Duodenal mucosa (tissue), 2 donors: ENCODE measurements at regions not wholly inside any gene's neighbourhood (a gene's known extent, or its start where the extent isn't known, plus 50 kb on each side); places are given as distances from the start of the nearest gene placed in this dataset.

Experiments
- H3K27ac ChIP-seq: one replicate; pipeline ENCODE4 v1.7.0; 2013; ENCODE audit warnings: low read depth, low read length
- H3K27me3 ChIP-seq, 2 donors: one replicate each; pipeline ENCODE4 v1.7.0; 2013; ENCODE audit warnings: low read length in 2 of 2, control low read depth in 1 of 2; ENCODE audit not compliant: insufficient read depth in 2 of 2, control insufficient read depth in 1 of 2
- H3K36me3 ChIP-seq, 2 donors: one replicate each; pipeline ENCODE4 v1.7.0; 2013; ENCODE audit warnings: low read length in 2 of 2, control low read depth in 1 of 2; ENCODE audit not compliant: insufficient read depth in 2 of 2, control insufficient read depth in 1 of 2
- H3K4me1 ChIP-seq, 2 donors: one replicate each; pipeline ENCODE4 v1.7.0; 2013; ENCODE audit warnings: low read length in 2 of 2, control low read depth in 1 of 2; ENCODE audit not compliant: insufficient read depth in 2 of 2, control insufficient read depth in 1 of 2
- H3K4me3 ChIP-seq, 2 donors: one replicate each; pipeline ENCODE4 v1.7.0; 2013; ENCODE audit warnings: low read length in 2 of 2, low read depth in 1 of 2
- H3K9ac ChIP-seq, 2 donors: one replicate each; pipeline ENCODE4 v1.7.0; 2013; ENCODE audit warnings: low read length in 2 of 2, low read depth in 1 of 2
- H3K9me3 ChIP-seq, 2 donors: one replicate each; pipeline ENCODE4 v1.7.0; 2013; ENCODE audit warnings: low read length in 2 of 2, control low read depth in 1 of 2; ENCODE audit not compliant: control insufficient read depth in 1 of 2

DNA sequence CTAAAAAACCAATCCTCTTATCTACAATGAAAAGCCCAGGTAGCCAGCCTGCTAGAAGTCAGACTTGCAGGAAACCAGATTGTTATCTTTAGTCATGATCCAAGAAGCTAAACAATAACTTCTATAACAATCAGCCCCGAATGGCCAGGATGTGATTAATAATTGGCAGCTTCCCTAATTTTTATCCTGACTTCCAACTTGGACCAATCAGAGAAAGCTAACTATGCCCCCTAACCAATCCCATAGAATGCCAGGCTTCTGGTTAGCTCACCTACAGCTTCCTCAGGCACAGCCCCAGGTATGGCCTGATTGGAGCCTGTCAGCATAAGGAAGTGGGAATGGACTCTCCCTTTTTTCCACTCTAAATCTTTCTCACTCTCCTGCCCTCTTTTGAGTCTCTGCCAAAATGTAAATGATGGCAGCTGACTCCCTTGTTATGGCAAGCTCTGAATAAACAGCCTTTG lies 394.9 kb downstream of the DLEU7 start:
- Histone ChIP-seq H3K4me1 (no peaks in the 10 kb centered on the region), H3K4me3 (no peak overlapping the region), H3K36me3 (no peaks in the 10 kb centered on the region), H3K9me3 (no peaks in the 10 kb centered on the region), H3K9ac (no peak overlapping the region), H3K27ac (no peak overlapping the region), H3K27me3 (no peaks in the 10 kb centered on the region)

DNA sequence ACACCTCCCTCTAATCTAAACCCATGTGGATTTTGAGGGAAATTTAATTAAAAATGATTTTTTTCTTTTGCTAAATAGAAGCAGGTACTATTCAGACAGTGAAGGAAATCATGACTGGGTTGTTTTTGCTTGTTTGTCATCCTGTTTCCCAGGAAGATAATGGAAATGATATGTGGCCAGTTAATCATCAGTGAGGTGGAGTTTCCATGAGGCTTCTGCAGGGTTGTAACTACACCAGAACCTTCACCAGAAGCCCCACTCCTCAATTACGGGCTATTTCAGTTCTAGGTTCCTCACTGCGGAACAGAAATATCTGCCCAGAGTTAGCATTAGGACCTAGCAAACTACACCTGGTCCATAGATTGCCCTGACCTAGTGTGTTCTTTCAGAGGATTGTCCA lies 394.0 kb downstream of the DLEU7 start:
- H3K27ac ChIP-seq: no peak overlapping the region
- no peak overlapping the region for H3K9ac ChIP-seq
- H3K9me3 ChIP-seq: no peaks in the 10 kb centered on the region
- no peak overlapping the region for H3K4me3 ChIP-seq
- no peaks in the 10 kb centered on the region for H3K36me3 ChIP-seq
- no peaks in the 10 kb centered on the region for H3K27me3 ChIP-seq
- H3K4me1 ChIP-seq: no peaks in the 10 kb centered on the region

DNA sequence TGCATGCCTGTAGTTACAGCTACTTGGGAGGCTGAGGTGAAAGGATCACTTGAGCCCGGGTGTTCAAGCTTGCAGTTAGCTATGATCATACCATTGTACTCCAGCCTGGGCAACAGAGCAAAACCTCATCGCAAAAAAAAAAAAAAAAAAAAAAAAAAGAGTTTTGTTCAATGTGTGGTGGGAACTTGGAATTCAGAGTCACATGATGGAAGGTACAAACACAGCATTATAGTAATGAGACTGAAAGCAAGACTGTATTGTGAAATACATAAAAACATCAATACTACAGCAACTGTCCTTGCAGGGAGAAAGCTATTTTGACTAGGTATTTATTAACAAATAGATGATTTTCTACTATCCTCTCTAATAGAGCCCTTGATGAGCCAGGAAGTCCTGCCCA lies 393.2 kb downstream of the DLEU7 start:
- Histone ChIP-seq H3K4me3 (no peak overlapping the region), H3K9me3 (no peaks in the 10 kb centered on the region), H3K27ac (no peak overlapping the region), H3K9ac (no peak overlapping the region), H3K4me1 (no peaks in the 10 kb centered on the region), H3K36me3 (no peaks in the 10 kb centered on the region), H3K27me3 (no peaks in the 10 kb centered on the region)

DNA sequence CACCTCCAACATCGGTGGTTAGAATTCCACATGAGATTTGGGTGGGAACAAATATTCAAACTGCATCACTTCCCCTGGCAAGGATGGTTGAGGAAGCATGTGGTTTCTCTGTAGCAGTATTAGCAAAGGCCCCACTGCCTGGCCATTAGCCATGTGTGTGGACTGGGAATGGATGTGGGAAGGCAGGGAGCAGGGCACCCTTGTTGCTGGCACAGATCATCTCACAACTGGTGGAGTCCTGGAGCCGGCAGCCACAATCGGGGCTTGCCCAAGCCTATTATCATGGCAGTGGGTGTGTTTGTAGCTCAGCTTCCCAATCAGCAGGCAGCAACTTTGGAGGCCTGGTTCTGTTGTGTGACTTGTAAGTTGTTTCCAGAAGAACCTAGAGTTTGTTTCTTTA lies 391.9 kb downstream of the DLEU7 start:
- no peak overlapping the region for H3K27ac ChIP-seq
- no peaks in the 10 kb centered on the region for H3K4me1 ChIP-seq
- no peak overlapping the region for H3K9ac ChIP-seq
- no peaks in the 10 kb centered on the region for H3K27me3 ChIP-seq
- no peaks in the 10 kb centered on the region for H3K9me3 ChIP-seq
- H3K4me3 ChIP-seq: no peak overlapping the region
- H3K36me3 ChIP-seq: no peaks in the 10 kb centered on the region

DNA sequence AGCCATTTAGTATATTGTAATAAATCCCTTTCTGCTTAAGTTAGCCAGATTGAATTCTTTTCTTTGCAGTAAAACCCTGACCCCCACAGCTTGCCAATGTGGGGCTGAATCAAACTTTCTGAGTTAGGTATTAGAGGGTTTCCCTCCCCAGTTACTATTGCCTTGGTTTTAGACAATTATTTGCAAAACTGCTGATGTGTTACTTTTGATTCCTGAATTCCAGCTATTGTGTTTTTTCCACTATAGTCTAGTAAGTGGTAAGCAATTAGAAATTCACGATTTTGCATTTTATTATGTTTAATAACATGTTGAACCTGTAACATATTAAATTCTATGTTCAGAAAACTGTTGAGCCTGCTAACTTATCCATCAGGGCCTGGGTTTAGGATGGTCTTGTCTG lies 391.5 kb downstream of the DLEU7 start:
- H3K27ac ChIP-seq: no peak overlapping the region
- H3K4me1 ChIP-seq: no peaks in the 10 kb centered on the region
- no peaks in the 10 kb centered on the region for H3K36me3 ChIP-seq
- H3K4me3 ChIP-seq: no peak overlapping the region
- no peaks in the 10 kb centered on the region for H3K27me3 ChIP-seq
- H3K9me3 ChIP-seq: no peaks in the 10 kb centered on the region
- H3K9ac ChIP-seq: no peak overlapping the region

DNA sequence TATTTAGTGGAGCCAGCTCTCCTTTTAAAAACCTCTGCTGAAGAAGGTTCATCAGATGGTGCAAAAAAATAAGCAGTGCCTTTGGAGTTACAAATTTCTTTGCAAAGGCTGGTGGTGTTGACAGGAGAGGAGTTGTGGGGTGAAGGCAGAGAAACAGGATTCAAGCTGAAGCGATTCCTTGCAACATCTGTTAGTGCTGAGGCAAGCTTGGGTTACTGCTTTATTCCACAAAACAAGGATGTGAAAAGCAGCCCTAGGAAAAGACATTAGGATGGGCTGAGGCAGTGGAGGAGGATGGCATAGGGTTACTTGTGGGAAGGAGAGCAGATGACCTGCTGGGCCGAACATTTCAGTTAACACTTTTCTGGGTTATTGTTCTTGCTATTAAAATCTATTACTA lies 390.7 kb downstream of the DLEU7 start:
- H3K27me3 ChIP-seq: no peaks in the 10 kb centered on the region
- no peaks in the 10 kb centered on the region for H3K9me3 ChIP-seq
- no peaks in the 10 kb centered on the region for H3K4me1 ChIP-seq
- no peak overlapping the region for H3K9ac ChIP-seq
- H3K4me3 ChIP-seq: no peak overlapping the region
- H3K36me3 ChIP-seq: no peaks in the 10 kb centered on the region
- H3K27ac ChIP-seq: no peak overlapping the region

DNA sequence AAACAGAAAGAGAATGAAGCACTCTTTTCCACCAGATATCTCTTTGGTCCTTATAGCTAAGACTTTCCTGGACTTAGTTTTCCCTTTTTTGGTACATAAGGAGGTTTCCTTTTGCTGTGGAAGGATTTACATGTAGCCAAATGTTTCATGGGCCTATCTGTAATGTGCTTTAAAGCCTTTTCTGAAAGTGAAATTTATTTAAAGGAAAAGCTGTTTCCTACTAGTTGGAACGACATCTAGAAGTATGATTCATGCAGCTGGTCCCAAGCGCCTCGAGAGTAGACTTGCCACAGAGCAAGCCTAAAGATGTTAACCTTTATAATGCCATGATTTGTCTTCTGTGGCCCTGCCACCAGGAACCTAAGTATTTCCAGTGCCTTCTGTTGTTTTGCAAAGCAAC lies 390.3 kb downstream of the DLEU7 start:
- H3K9me3 ChIP-seq: no peaks in the 10 kb centered on the region
- H3K4me3 ChIP-seq: no peak overlapping the region
- H3K4me1 ChIP-seq: no peaks in the 10 kb centered on the region
- H3K9ac ChIP-seq: no peak overlapping the region
- no peaks in the 10 kb centered on the region for H3K27me3 ChIP-seq
- H3K27ac ChIP-seq: no peak overlapping the region
- no peaks in the 10 kb centered on the region for H3K36me3 ChIP-seq

DNA sequence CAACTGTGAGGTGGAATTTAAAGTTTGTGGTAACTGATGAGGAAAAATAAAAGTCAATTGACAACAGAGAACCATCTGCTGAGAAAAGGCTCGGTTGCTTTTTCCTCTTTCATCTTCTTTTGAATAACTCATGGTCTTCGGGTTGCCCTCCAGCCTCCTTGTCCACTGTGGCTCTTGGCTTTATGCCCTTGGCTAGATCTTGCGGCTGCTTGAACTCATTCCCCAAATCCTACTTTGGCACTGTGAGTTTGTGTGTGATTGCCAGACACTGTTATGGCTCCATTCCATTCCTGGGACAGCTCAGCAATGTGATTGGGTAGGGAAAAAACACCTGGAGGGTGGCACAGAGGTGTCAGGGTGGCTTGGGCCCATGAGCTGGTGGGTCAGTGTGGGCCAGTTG lies 387.4 kb downstream of the DLEU7 start:
- Histone ChIP-seq H3K27me3 (no peaks in the 10 kb centered on the region), H3K4me3 (no peak overlapping the region), H3K4me1 (no peaks in the 10 kb centered on the region), H3K9me3 (no peaks in the 10 kb centered on the region), H3K36me3 (no peaks in the 10 kb centered on the region), H3K27ac (no peak overlapping the region), H3K9ac (no peak overlapping the region)

DNA sequence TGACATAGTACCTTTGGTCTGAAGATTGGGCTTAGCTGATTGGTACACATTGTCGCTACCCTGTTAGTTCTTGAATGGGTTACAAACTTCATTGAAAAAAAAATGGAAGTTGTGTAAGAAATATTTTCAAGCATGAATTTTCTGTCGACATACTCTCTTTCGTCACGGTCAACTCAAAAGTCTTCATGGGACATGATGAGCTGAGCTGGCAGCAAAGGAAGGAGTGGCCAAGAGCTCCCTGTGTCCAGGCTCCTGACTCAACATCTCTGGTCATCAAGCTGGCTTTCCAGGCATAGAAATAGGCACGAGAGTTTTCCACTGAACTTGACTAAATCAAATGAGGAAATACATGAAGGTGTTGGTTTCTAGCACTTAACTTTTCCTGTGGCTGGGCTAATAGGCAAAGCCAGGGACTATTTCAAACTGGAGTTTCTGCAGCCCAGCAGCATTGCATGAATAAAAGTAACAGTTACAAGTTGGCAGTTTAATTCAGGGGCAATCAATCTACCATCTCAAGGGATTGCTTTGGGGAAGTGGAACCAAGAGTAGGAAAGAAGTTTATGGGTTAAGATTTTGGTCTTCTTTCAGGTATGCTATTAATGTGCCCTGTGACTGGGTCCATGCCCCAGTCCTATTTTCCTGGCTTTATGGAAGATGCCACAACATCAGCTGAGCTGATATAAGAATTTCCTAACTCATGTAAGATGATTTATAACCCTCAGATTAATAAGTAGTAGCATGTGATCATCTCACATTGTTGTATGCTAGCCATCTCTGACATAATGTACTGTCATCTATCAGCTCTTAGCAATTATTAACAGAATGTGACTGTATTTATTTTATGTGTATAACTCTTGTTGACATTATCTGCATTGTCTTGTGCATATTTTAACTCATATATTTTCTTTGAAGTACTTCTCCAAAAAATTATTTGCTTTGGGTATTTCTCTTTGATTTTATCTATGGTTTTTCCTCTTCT lies 385.8 kb downstream of the DLEU7 start:
- no peak overlapping the region for H3K27ac ChIP-seq
- H3K4me1 ChIP-seq: no peaks in the 10 kb centered on the region
- no peaks in the 10 kb centered on the region for H3K9me3 ChIP-seq
- H3K9ac ChIP-seq: no peak overlapping the region
- no peak overlapping the region for H3K4me3 ChIP-seq
- no peaks in the 10 kb centered on the region for H3K36me3 ChIP-seq
- no peaks in the 10 kb centered on the region for H3K27me3 ChIP-seq

DNA sequence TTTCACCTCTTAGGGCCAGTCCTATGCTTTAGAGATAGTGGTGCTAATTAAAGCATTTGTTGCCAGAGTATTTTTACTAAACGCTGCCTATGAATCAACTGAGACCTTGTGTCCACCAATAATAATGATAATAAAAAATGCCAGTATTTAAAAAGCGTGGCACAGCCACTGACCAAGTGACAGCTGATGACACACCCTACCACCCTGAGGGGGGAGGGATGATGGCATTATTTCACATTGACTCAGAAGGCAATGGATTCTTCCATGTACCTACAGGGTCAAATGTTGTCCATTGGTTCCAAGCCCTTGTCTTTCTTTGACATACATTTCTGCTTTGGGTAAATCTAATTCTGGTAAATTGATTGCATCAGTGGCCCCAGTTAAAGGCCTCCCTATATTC lies 384.4 kb downstream of the DLEU7 start:
- H3K4me1 ChIP-seq: no peaks in the 10 kb centered on the region
- H3K27ac ChIP-seq: no peak overlapping the region
- H3K9me3 ChIP-seq: no peaks in the 10 kb centered on the region
- H3K4me3 ChIP-seq: no peak overlapping the region
- no peaks in the 10 kb centered on the region for H3K27me3 ChIP-seq
- no peak overlapping the region for H3K9ac ChIP-seq
- H3K36me3 ChIP-seq: no peaks in the 10 kb centered on the region
